HL-60 (cell line): ENCODE measurements at regions not wholly inside any gene's neighbourhood (a gene's known extent, or its start where the extent isn't known, plus 50 kb on each side); places are given as distances from the start of the nearest gene placed in this dataset.

Source experiments
- DNase-seq, 2 experiments: peaks; one replicate each; pipeline ENCODE4 v3.0.0-alpha.2; 2010 to 2020; ENCODE audit warnings: low read depth in 1 of 2, low spot score in 1 of 2
- H3K27ac ChIP-seq: fragments of 250-450 bp; sonication (Bioruptor Pico); replicated peaks from 2 replicates; pipeline ENCODE4 v1.5.1; 2020; ENCODE audit warnings: mild to moderate bottlenecking, moderate library complexity
- H3K27me3 ChIP-seq: fragments of 250-450 bp; sonication (Bioruptor Pico); 2 replicates; pipeline ENCODE4 v1.5.1; 2021; ENCODE audit warnings: mild to moderate bottlenecking, moderate library complexity; ENCODE audit not compliant: insufficient read depth, poor library complexity, severe bottlenecking
- H3K4me3 ChIP-seq: replicated peaks from 2 replicates; pipeline ENCODE4 v1.5.1; 2011; ENCODE audit warnings: mild to moderate bottlenecking, control low read depth, low read length; ENCODE audit not compliant: insufficient read depth
- CTCF ChIP-seq: IDR thresholded peaks from one replicate; pipeline ENCODE4 v1.5.1; 2011; ENCODE audit warnings: low read length, control low read depth, inconsistent platforms; ENCODE audit not compliant: insufficient read depth
- GABPA ChIP-seq: IDR thresholded peaks from 2 replicates; pipeline ENCODE4 v1.6.1; 2012; ENCODE audit warnings: low read depth
- POLR2AphosphoS5 ChIP-seq: IDR thresholded peaks from 2 replicates; pipeline ENCODE4 v1.6.1; 2012; ENCODE audit warnings: low read depth
- SPI1 ChIP-seq: IDR thresholded peaks from 2 replicates; pipeline ENCODE4 v1.6.1; 2012; ENCODE audit warnings: low read depth, mild to moderate bottlenecking, borderline replicate concordance
- TF ChIP-seq, protein P1 (sequence below): IDR thresholded peaks from 2 replicates; pipeline ENCODE4 v1.6.1; 2012; ENCODE audit warnings: low read depth; ENCODE audit not compliant: insufficient replicate concordance

DNA sequence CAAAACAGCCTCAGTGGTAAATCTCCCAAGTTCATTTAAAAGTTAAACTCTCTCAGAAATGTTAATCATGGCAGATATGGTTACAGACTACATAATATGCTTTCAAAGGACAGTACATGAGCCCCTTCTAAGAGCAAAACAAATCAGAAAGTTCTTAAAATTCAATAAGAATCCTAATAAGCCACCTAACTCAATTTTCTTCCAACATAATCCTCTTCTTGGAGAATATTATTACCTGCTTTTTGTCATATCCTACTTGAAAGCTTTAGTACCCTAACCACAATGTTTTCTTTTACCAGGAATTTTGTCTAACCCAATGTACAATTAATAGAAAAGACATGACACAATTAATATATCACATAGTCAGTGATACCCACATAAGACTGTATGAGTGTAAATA, 236.5 kb upstream of the ATP2B1 start:
- no peak for TF ChIP-seq CTCF
- TF ChIP-seq POLR2AphosphoS5, result no peak
- no peak for DNase-seq
- Histone ChIP-seq H3K27ac (no peak overlapping the region), H3K4me3 (no peak overlapping the region), H3K27me3 (no peaks in the 10 kb centered on the region)

DNA sequence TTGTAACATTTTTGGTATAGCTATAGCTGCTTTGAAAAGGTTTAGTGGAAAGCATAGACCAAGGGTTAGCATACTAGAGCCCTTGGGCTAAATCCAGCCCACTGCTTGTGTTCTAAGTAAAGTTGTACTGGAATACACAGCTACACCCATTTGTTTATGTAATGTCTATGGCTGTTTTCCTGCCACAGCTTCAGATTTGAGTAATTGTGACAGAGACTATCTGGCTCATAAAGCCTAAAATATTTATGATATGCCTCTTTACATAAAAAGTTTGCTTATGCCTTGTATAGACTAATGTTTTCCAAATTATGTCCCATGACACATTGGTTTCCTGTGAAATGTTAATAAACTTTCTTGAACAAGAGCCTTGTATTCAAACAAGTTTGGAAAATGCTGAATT, 234.8 kb upstream of the ATP2B1 start:
- Histone ChIP-seq H3K27me3 (no peaks in the 10 kb centered on the region), H3K4me3 (no peak overlapping the region), H3K27ac (no peak overlapping the region)
- no peak for DNase-seq
- TF ChIP-seq GABPA (no peak), CTCF (no peak), SPI1 (no peak), POLR2AphosphoS5 (no peak)
- TF ChIP-seq, protein P1, sequence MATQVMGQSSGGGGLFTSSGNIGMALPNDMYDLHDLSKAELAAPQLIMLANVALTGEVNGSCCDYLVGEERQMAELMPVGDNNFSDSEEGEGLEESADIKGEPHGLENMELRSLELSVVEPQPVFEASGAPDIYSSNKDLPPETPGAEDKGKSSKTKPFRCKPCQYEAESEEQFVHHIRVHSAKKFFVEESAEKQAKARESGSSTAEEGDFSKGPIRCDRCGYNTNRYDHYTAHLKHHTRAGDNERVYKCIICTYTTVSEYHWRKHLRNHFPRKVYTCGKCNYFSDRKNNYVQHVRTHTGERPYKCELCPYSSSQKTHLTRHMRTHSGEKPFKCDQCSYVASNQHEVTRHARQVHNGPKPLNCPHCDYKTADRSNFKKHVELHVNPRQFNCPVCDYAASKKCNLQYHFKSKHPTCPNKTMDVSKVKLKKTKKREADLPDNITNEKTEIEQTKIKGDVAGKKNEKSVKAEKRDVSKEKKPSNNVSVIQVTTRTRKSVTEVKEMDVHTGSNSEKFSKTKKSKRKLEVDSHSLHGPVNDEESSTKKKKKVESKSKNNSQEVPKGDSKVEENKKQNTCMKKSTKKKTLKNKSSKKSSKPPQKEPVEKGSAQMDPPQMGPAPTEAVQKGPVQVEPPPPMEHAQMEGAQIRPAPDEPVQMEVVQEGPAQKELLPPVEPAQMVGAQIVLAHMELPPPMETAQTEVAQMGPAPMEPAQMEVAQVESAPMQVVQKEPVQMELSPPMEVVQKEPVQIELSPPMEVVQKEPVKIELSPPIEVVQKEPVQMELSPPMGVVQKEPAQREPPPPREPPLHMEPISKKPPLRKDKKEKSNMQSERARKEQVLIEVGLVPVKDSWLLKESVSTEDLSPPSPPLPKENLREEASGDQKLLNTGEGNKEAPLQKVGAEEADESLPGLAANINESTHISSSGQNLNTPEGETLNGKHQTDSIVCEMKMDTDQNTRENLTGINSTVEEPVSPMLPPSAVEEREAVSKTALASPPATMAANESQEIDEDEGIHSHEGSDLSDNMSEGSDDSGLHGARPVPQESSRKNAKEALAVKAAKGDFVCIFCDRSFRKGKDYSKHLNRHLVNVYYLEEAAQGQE, result no peak

- no peak for DNase-seq
- TF ChIP-seq GABPA, result no peak
- TF ChIP-seq CTCF, result no peak
- TF ChIP-seq, protein P1, result no peak
- TF ChIP-seq POLR2AphosphoS5, result no peak
- no peak for TF ChIP-seq SPI1
Measured at GRCh38 chr12:89941436-89941835, 232.8 kb upstream of the ATP2B1 start.

GRCh38 chr12:89939522-89940215, 231.0 kb upstream of the ATP2B1 start:
- Histone ChIP-seq H3K27ac (no peak overlapping the region), H3K4me3 (no peak overlapping the region), H3K27me3 (no peaks in the 10 kb centered on the region)
- no peak for DNase-seq
- TF ChIP-seq GABPA, result no peak
- no peak for TF ChIP-seq CTCF
- no peak for TF ChIP-seq SPI1
- TF ChIP-seq, protein P1, result no peak
- no peak for TF ChIP-seq POLR2AphosphoS5

More at GRCh38 chr12:89941436-89941835, 232.8 kb upstream of the ATP2B1 start:
- Histone ChIP-seq H3K27ac (no peak overlapping the region), H3K4me3 (no peak overlapping the region), H3K27me3 (no peaks in the 10 kb centered on the region)
